ENCODE measurements at regions not wholly inside any gene's neighbourhood (a gene's known extent, or its start where the extent isn't known, plus 50 kb on each side); places are given as distances from the start of the nearest gene placed in this dataset.

DNA sequence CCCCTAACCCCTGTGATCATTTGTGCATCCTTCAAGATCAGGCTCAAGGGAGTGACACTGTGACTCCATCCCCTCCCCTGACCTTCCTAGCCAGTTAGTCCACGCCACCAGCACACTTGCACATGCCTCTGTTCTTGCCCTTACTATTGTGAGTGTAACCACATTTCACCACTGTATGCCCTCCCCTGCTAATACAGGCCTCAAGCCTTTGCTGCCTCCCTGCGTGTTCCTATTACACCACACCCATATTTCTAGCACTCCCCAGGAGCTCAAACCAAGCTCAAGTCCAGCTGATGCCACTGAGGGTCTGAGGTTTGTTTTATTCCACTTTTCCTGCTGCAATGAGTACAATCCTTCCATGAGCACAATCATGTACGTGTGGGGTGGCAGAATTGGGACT is 119.3 kb upstream of the FOXN2 start:
- TF ChIP-seq POLR2A (IDR thresholded peaks at IDR 0.05) (no peak), POLR2AphosphoS5 (IDR thresholded peaks at IDR 0.05) (no peak)
- TF ChIP-seq, protein P1, sequence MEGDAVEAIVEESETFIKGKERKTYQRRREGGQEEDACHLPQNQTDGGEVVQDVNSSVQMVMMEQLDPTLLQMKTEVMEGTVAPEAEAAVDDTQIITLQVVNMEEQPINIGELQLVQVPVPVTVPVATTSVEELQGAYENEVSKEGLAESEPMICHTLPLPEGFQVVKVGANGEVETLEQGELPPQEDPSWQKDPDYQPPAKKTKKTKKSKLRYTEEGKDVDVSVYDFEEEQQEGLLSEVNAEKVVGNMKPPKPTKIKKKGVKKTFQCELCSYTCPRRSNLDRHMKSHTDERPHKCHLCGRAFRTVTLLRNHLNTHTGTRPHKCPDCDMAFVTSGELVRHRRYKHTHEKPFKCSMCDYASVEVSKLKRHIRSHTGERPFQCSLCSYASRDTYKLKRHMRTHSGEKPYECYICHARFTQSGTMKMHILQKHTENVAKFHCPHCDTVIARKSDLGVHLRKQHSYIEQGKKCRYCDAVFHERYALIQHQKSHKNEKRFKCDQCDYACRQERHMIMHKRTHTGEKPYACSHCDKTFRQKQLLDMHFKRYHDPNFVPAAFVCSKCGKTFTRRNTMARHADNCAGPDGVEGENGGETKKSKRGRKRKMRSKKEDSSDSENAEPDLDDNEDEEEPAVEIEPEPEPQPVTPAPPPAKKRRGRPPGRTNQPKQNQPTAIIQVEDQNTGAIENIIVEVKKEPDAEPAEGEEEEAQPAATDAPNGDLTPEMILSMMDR (IDR thresholded peaks at IDR 0.05) = no peak

All from stomach (tissue), 4 donors.